HL-60 (cell line): ENCODE measurements at regions not wholly inside any gene's neighbourhood (a gene's known extent, or its start where the extent isn't known, plus 50 kb on each side); places are given as distances from the start of the nearest gene placed in this dataset.

Source experiments
- DNase-seq, 2 experiments: peaks; one replicate each; pipeline ENCODE4 v3.0.0-alpha.2; 2010 to 2020; ENCODE audit warnings: low read depth in 1 of 2, low spot score in 1 of 2
- H3K27ac ChIP-seq: fragments of 250-450 bp; sonication (Bioruptor Pico); replicated peaks from 2 replicates; pipeline ENCODE4 v1.5.1; 2020; ENCODE audit warnings: mild to moderate bottlenecking, moderate library complexity
- H3K27me3 ChIP-seq: fragments of 250-450 bp; sonication (Bioruptor Pico); 2 replicates; pipeline ENCODE4 v1.5.1; 2021; ENCODE audit warnings: mild to moderate bottlenecking, moderate library complexity; ENCODE audit not compliant: insufficient read depth, poor library complexity, severe bottlenecking
- H3K4me3 ChIP-seq: replicated peaks from 2 replicates; pipeline ENCODE4 v1.5.1; 2011; ENCODE audit warnings: mild to moderate bottlenecking, control low read depth, low read length; ENCODE audit not compliant: insufficient read depth
- GABPA ChIP-seq: IDR thresholded peaks from 2 replicates; pipeline ENCODE4 v1.6.1; 2012; ENCODE audit warnings: low read depth
- POLR2AphosphoS5 ChIP-seq: IDR thresholded peaks from 2 replicates; pipeline ENCODE4 v1.6.1; 2012; ENCODE audit warnings: low read depth
- SPI1 ChIP-seq: IDR thresholded peaks from 2 replicates; pipeline ENCODE4 v1.6.1; 2012; ENCODE audit warnings: low read depth, mild to moderate bottlenecking, borderline replicate concordance
- TF ChIP-seq, protein P1 (sequence below): IDR thresholded peaks from one replicate; pipeline ENCODE4 v1.5.1; 2011; ENCODE audit warnings: low read length, control low read depth, inconsistent platforms; ENCODE audit not compliant: insufficient read depth
- TF ChIP-seq, protein P2 (sequence below): IDR thresholded peaks from 2 replicates; pipeline ENCODE4 v1.6.1; 2012; ENCODE audit warnings: low read depth; ENCODE audit not compliant: insufficient replicate concordance

DNA sequence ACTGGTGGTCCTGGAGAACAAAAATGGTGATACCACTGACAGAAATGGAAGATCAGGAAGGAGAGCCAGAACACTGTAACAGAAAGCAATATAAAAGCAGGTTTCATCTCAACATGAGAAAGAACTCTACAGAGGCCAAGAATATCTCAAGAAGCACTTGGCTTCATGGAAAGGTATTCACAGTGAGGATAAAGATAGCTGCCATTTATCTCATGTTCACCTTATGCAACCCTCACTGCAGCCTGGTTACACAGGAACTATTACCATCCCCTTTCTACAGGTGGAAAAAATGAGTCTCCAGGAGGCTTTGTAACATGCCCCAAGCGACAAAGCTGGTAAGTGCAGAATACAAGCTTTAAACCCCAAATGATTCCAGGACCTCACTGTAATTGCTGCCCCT, 606.1 kb upstream of the CADM1 start:
- no peak overlapping the region for H3K4me3 ChIP-seq
- TF ChIP-seq GABPA (no peak), POLR2AphosphoS5 (no peak), SPI1 (no peak)
- TF ChIP-seq, protein P1, sequence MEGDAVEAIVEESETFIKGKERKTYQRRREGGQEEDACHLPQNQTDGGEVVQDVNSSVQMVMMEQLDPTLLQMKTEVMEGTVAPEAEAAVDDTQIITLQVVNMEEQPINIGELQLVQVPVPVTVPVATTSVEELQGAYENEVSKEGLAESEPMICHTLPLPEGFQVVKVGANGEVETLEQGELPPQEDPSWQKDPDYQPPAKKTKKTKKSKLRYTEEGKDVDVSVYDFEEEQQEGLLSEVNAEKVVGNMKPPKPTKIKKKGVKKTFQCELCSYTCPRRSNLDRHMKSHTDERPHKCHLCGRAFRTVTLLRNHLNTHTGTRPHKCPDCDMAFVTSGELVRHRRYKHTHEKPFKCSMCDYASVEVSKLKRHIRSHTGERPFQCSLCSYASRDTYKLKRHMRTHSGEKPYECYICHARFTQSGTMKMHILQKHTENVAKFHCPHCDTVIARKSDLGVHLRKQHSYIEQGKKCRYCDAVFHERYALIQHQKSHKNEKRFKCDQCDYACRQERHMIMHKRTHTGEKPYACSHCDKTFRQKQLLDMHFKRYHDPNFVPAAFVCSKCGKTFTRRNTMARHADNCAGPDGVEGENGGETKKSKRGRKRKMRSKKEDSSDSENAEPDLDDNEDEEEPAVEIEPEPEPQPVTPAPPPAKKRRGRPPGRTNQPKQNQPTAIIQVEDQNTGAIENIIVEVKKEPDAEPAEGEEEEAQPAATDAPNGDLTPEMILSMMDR, result no peak
- TF ChIP-seq, protein P2, sequence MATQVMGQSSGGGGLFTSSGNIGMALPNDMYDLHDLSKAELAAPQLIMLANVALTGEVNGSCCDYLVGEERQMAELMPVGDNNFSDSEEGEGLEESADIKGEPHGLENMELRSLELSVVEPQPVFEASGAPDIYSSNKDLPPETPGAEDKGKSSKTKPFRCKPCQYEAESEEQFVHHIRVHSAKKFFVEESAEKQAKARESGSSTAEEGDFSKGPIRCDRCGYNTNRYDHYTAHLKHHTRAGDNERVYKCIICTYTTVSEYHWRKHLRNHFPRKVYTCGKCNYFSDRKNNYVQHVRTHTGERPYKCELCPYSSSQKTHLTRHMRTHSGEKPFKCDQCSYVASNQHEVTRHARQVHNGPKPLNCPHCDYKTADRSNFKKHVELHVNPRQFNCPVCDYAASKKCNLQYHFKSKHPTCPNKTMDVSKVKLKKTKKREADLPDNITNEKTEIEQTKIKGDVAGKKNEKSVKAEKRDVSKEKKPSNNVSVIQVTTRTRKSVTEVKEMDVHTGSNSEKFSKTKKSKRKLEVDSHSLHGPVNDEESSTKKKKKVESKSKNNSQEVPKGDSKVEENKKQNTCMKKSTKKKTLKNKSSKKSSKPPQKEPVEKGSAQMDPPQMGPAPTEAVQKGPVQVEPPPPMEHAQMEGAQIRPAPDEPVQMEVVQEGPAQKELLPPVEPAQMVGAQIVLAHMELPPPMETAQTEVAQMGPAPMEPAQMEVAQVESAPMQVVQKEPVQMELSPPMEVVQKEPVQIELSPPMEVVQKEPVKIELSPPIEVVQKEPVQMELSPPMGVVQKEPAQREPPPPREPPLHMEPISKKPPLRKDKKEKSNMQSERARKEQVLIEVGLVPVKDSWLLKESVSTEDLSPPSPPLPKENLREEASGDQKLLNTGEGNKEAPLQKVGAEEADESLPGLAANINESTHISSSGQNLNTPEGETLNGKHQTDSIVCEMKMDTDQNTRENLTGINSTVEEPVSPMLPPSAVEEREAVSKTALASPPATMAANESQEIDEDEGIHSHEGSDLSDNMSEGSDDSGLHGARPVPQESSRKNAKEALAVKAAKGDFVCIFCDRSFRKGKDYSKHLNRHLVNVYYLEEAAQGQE, result no peak
- H3K27me3 ChIP-seq, result no peaks in the 10 kb centered on the region
- no peak overlapping the region for H3K27ac ChIP-seq
- no peak for DNase-seq

DNA sequence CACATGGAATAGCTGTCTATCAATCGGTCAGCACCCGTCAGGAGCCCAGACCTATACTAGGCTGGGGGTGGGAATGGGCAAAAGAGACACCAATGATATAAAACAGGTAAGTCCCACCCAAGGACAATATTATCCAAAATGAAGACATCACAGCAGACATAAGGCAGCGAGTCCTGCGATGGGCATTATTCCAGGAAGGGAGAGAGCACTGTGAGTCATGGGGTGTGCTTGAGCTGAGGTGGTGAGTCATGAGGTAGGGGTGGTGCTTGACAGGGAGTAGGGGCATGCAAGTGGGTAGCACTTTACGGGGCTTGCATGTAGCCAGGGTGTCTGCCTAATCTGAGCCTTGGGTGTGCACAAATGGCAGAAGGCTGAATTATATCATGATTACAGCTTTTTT, 605.0 kb upstream of the CADM1 start:
- DNase-seq, result no peak
- no peaks in the 10 kb centered on the region for H3K27me3 ChIP-seq

DNA sequence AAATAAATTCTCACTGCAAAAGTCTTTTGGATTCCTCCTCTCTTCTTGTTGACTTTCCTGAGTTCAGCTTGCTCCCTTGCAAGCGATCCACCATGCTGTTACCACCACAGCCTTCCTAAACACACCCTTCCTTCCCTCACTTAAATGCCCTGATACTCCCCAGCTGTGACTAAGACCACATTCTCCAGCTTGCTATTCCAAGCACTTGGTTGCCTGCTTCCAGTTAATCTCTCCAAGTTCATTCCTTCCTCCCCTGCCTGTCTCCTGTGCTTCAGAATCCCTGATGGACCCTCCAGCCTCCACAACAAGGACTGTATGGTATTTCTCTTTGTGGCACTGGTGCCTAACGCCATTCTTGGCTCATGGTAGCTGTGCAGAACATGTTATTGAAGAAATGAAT, 603.9 kb upstream of the CADM1 start:
- no peak for TF ChIP-seq GABPA
- TF ChIP-seq, protein P2, result no peak
- no peak for TF ChIP-seq POLR2AphosphoS5
- TF ChIP-seq SPI1, result no peak
- TF ChIP-seq, protein P1, result no peak
- Histone ChIP-seq H3K27ac (no peak overlapping the region), H3K27me3 (no peaks in the 10 kb centered on the region), H3K4me3 (no peak overlapping the region)
- DNase-seq, result no peak

More for the DNA sequence above, 605.0 kb upstream of the CADM1 start:
- TF ChIP-seq GABPA (no peak), POLR2AphosphoS5 (no peak), SPI1 (no peak)
- TF ChIP-seq, protein P2, result no peak
- TF ChIP-seq, protein P1, result no peak
- H3K27ac ChIP-seq, result no peak overlapping the region
- no peak overlapping the region for H3K4me3 ChIP-seq
